ENCODE measurements at regions not wholly inside any gene's neighbourhood (a gene's known extent, or its start where the extent isn't known, plus 50 kb on each side); places are given as distances from the start of the nearest gene placed in this dataset.

GRCh38 chr3:189508784-189509501 is 122.2 kb upstream of the TP63 start:
- ChIA-PET POLR2A (ENCODE audit: unreplicated experiment) (no interaction called here), CTCF (no interaction called here)
- no peak overlapping the region for H3K27ac ChIP-seq (ENCODE audit: insufficient read depth, low read length)
- TF ChIP-seq SMC3 (IDR thresholded peaks at IDR 0.05; ENCODE audit: low read depth, low read length) (no peak), ELK1 (IDR thresholded peaks at IDR 0.05; ENCODE audit: borderline replicate concordance, low read depth, low read length) (no peak), CHD1 (IDR thresholded peaks at IDR 0.05; ENCODE audit: low read depth, low read length) (no peak), POLR2A (IDR thresholded peaks at IDR 0.05; ENCODE audit: low read depth, low read length) (no peak), MAFK (IDR thresholded peaks at IDR 0.05; ENCODE audit: low read depth, low read length) (no peak), MXI1 (IDR thresholded peaks at IDR 0.05; ENCODE audit: borderline replicate concordance, low read depth, low read length) (no peak), FOS (IDR thresholded peaks at IDR 0.05; ENCODE audit: low read depth, low read length) (no peak), NFE2L2 (IDR thresholded peaks at IDR 0.05; ENCODE audit: low read depth, low read length) (no peak), RAD21 (IDR thresholded peaks at IDR 0.05; ENCODE audit: low read length) (no peak), CEBPB (IDR thresholded peaks at IDR 0.05; ENCODE audit: low read depth, low read length) (no peak), RFX5 (IDR thresholded peaks at IDR 0.05; ENCODE audit: low read depth, low read length) (no peak), USF2 (IDR thresholded peaks at IDR 0.05; ENCODE audit: low read depth, low read length) (no peak), BHLHE40 (IDR thresholded peaks at IDR 0.05; ENCODE audit: low read depth, low read length) (no peak), RCOR1 (IDR thresholded peaks at IDR 0.05; ENCODE audit: insufficient replicate concordance, low read length) (no peak), CTCF (conservative IDR thresholded peaks at IDR 0.05; ENCODE audit: low read depth, low read length) (no peak), MAZ (IDR thresholded peaks at IDR 0.05; ENCODE audit: borderline replicate concordance, low read depth, low read length) (no peak)
- no peaks in the 10 kb centered on the region for H3K4me1 ChIP-seq (ENCODE audit: control insufficient read depth, insufficient read depth, low read length)
- no peaks in the 10 kb centered on the region for H3K9me3 ChIP-seq (ENCODE audit: control insufficient read depth, insufficient read depth, low read length)
- H3K27me3 ChIP-seq (ENCODE audit: control insufficient read depth, insufficient read depth, low read length): no peaks in the 10 kb centered on the region
- no peak overlapping the region for H4K8ac ChIP-seq (ENCODE audit: low read depth in 2 of 2, low read length in 2 of 2)
- dilution Hi-C loops (cut with HindIII; ENCODE audit: low sequenced_read_pairs, unreplicated experiment): no loop called here
- no peak overlapping the region for H3K14ac ChIP-seq (replicated peaks; ENCODE audit: low read depth, low read length)
- H3K4me2 ChIP-seq (ENCODE audit: low read depth, low read length): no peak overlapping the region
- H2AK9ac ChIP-seq (replicated peaks; ENCODE audit: low read depth, low read length, poor library complexity): no peak overlapping the region
- H2AFZ ChIP-seq (replicated peaks; ENCODE audit: low read length, poor library complexity): no peak overlapping the region
- DNase-seq (no peak), ATAC-seq (ENCODE audit: low read depth) (no peak)
- in situ Hi-C loops (cut with MboI; ENCODE audit: low sequenced_read_pairs): no loop called here
- no peak overlapping the region for H3K4me3 ChIP-seq (ENCODE audit: insufficient read depth, low read depth, low read length)
- no peak overlapping the region for H3K9ac ChIP-seq (ENCODE audit: low read depth, low read length)
- H2BK5ac ChIP-seq (ENCODE audit: low read depth, low read length, poor library complexity, severe bottlenecking): no peak overlapping the region
- no peak overlapping the region for H2BK20ac ChIP-seq (ENCODE audit: low read depth, low read length)
- H4K5ac ChIP-seq (ENCODE audit: low read depth, low read length): no peak overlapping the region
- no TSS peak for BruUV-seq (replicated peaks)
- no peaks in the 10 kb centered on the region for H3K36me3 ChIP-seq (ENCODE audit: control insufficient read depth, insufficient read depth, low read length)
- no peak overlapping the region for H2BK15ac ChIP-seq (ENCODE audit: low read depth, low read length)
- no peaks in the 10 kb centered on the region for H3K79me1 ChIP-seq (ENCODE audit: low read depth in 1 of 2, low read length in 2 of 2)
- no peaks in the 10 kb centered on the region for H3K9me1 ChIP-seq (ENCODE audit: insufficient read depth, low read length)
- no peak overlapping the region for H4K91ac ChIP-seq (ENCODE audit: insufficient read depth, low read depth, low read length)
- no peaks in the 10 kb centered on the region for H4K20me1 ChIP-seq (ENCODE audit: insufficient read depth, low read length)
- H3K23ac ChIP-seq (ENCODE audit: low read depth, low read length): no peak overlapping the region
- intact Hi-C loops (cut with micrococcal nuclease): no loop called here
- no CpG with 5 or more reads among the region's 3 CpGs for WGBS, 2 experiments (ENCODE audit: extremely low coverage in 2 of 2, insufficient read length in 1 of 2)
- no peak overlapping the region for H3K18ac ChIP-seq (ENCODE audit: low read depth, low read length)
- H3K56ac ChIP-seq (ENCODE audit: extremely low read depth, insufficient read depth, low read length): no peak overlapping the region
- H3K4ac ChIP-seq (ENCODE audit: low read depth, low read length): no peak overlapping the region
- H2AK5ac ChIP-seq (ENCODE audit: low read depth, low read length): no peak overlapping the region
- H2BK120ac ChIP-seq (ENCODE audit: low read depth, low read length): no peak overlapping the region
